Fibroblast of skin of right biceps (primary cell): ENCODE measurements at regions not wholly inside any gene's neighbourhood (a gene's known extent, or its start where the extent isn't known, plus 50 kb on each side); places are given as distances from the start of the nearest gene placed in this dataset.
"Not testable (repeated sequence)": the region's sequence is repeated elsewhere in the genome, so short reads cannot be mapped to it uniquely, and the experiment has no call there.

Experiments used
- DNase-seq: peaks from one replicate; pipeline ENCODE4 v3.0.0-alpha.2; 2013

- peak; percentile 93 for DNase-seq
Observed at GRCh38 chr7:85287106-85287825, 100.4 kb upstream of the SEMA3D start.

GRCh38 chr7:85286446-85286845 is 99.6 kb upstream of the SEMA3D start:
- no peak for DNase-seq

- DNase-seq = no peak
Observed at GRCh38 chr7:85285527-85285926, 98.7 kb upstream of the SEMA3D start.

- DNase-seq = no peak
Observed at GRCh38 chr7:85275204-85275603, 88.3 kb upstream of the SEMA3D start.

GRCh38 chr7:85274454-85274853 is 87.6 kb upstream of the SEMA3D start:
- DNase-seq = no peak

- no peak for DNase-seq
Observed at GRCh38 chr7:85262891-85263290, 76.0 kb upstream of the SEMA3D start.

- DNase-seq = peak; percentile 70
Observed at GRCh38 chr7:85261336-85261735, 74.5 kb upstream of the SEMA3D start.

- DNase-seq = not testable (repeated sequence)
Observed at GRCh38 chr7:85249787-85250186, 62.9 kb upstream of the SEMA3D start.

- no peak for DNase-seq
Observed at GRCh38 chr7:85239109-85239508, 52.3 kb upstream of the SEMA3D start.

GRCh38 chr7:85237721-85238120 is 50.9 kb upstream of the SEMA3D start:
- DNase-seq = peak; percentile 74
